OCI-LY1 (cell line): ENCODE measurements at regions not wholly inside any gene's neighbourhood (a gene's known extent, or its start where the extent isn't known, plus 50 kb on each side); places are given as distances from the start of the nearest gene placed in this dataset.

Source experiments
- CTCF ChIP-seq: fragments of 200-600 bp; sonication (generic), shearing (Covaris generic); IDR thresholded peaks from 2 replicates; pipeline ENCODE4 v1.5.1; 2017; ENCODE audit warnings: mild to moderate bottlenecking, antibody characterized with exemption, low read length, moderate library complexity, mixed read lengths
- EZH2 ChIP-seq: fragments of 200-600 bp; sonication (generic), shearing (Covaris generic); IDR thresholded peaks from 2 replicates; pipeline ENCODE4 v1.8.0; 2017; ENCODE audit warnings: borderline replicate concordance, mixed run types, mild to moderate bottlenecking, antibody characterized with exemption, low read length, moderate library complexity, mixed read lengths

GRCh38 chr7:13110107-13110506 lies 422.7 kb downstream of the ARL4A start:
- TF ChIP-seq CTCF (no peak), EZH2 (no peak)
